Panc1 (cell line): ENCODE measurements at regions not wholly inside any gene's neighbourhood (a gene's known extent, or its start where the extent isn't known, plus 50 kb on each side); places are given as distances from the start of the nearest gene placed in this dataset.

Experiments used
- CTCF ChIP-seq: fragments of 450-650 bp; IDR thresholded peaks from 2 replicates; pipeline ENCODE4 v1.5.1; 2017; ENCODE audit warnings: mild to moderate bottlenecking
- POLR2AphosphoS5 ChIP-seq: IDR thresholded peaks from 2 replicates; pipeline ENCODE4 v1.6.1; 2012; ENCODE audit warnings: mild to moderate bottlenecking, low read depth, low read length, moderate library complexity
- REST ChIP-seq, 2 experiments: IDR thresholded peaks; 2 replicates each; pipeline ENCODE4 v1.6.1; 2011 to 2012; ENCODE audit warnings: low read depth in 2 of 2, control low read depth in 1 of 2, low read length in 1 of 2, mild to moderate bottlenecking in 1 of 2, moderate library complexity in 1 of 2; ENCODE audit not compliant: insufficient read depth in 1 of 2
- SIN3A ChIP-seq: IDR thresholded peaks from 2 replicates; pipeline ENCODE4 v1.6.1; 2012; ENCODE audit warnings: low read depth, mild to moderate bottlenecking, low read length, moderate library complexity, borderline replicate concordance; ENCODE audit not compliant: insufficient read depth
- TCF7L2 ChIP-seq: IDR thresholded peaks from 2 replicates; pipeline ENCODE4 v1.6.1; 2011; ENCODE audit warnings: mild to moderate bottlenecking, low read depth, low read length, inconsistent platforms

GRCh38 chr6:169933251-169933821 is 181.9 kb downstream of the ERMARD start:
- TF ChIP-seq CTCF = no peak
- TF ChIP-seq SIN3A = no peak
- TF ChIP-seq REST (IDR thresholded peaks at IDR 0.05; ENCODE audit: insufficient read depth in 1 of 2, low read depth in 2 of 2, low read length in 1 of 2) = no peak
- TF ChIP-seq POLR2AphosphoS5 = no peak
- TF ChIP-seq TCF7L2 = no peak
